Transverse colon (tissue), 4 donors: ENCODE measurements at regions not wholly inside any gene's neighbourhood (a gene's known extent, or its start where the extent isn't known, plus 50 kb on each side); places are given as distances from the start of the nearest gene placed in this dataset.

ENCODE experiments used
- DNase-seq: peaks from one replicate; pipeline ENCODE4 v3.0.0-alpha.2; 2019
- H3K27ac ChIP-seq, 4 donors: fragments of 200-600 bp; sonication (generic); 2 replicates each; pipeline ENCODE4 v1.5.1; 2016 to 2018; ENCODE audit warnings: inconsistent platforms in 4 of 4
- H3K27me3 ChIP-seq: fragments of 200-600 bp; sonication (generic); 2 replicates; pipeline ENCODE4 v1.5.1; 2017; ENCODE audit warnings: inconsistent platforms
- H3K36me3 ChIP-seq, 4 donors: fragments of 200-600 bp; sonication (generic); 2 replicates each; pipeline ENCODE4 v1.5.1; 2017 to 2019; ENCODE audit warnings: inconsistent platforms in 4 of 4
- H3K4me1 ChIP-seq, 4 donors: fragments of 200-600 bp; sonication (generic); 2 replicates each; pipeline ENCODE4 v1.5.1; 2017 to 2020; ENCODE audit warnings: inconsistent platforms in 4 of 4
- H3K4me3 ChIP-seq, 4 donors: fragments of 200-600 bp; sonication (generic); 1 replicate in 1 of 4; 2 replicates in 3 of 4; pipeline versions ENCODE4 v1.5.1 to v1.6.1; 2017 to 2019; ENCODE audit warnings: inconsistent platforms in 4 of 4
- H3K9me3 ChIP-seq, 2 donors: fragments of 200-600 bp; sonication (generic); 2 replicates each; pipeline ENCODE4 v1.5.1; 2017 to 2019; ENCODE audit warnings: inconsistent platforms in 2 of 2
- EP300 ChIP-seq: sonication (generic); formaldehyde crosslinking; IDR thresholded peaks from one replicate; pipeline ENCODE4 v1.6.1; 2017; ENCODE audit warnings: antibody characterized with exemption, low read depth
- POLR2A ChIP-seq: fragments of 450-650 bp; IDR thresholded peaks from one replicate; pipeline ENCODE4 v1.6.1; 2016; ENCODE audit warnings: antibody characterized with exemption, mild to moderate bottlenecking, moderate library complexity
- POLR2AphosphoS5 ChIP-seq, 3 donors: sonication (generic); formaldehyde crosslinking; IDR thresholded peaks; one replicate each; pipeline ENCODE4 v1.6.1; 2016; ENCODE audit warnings: antibody characterized with exemption in 3 of 3
- WGBS, 2 donors: methylation state at CpG; one replicate each; pipeline ENCODE4 v1.1.5; 2018; ENCODE audit warnings: low coverage in 1 of 2; 5-methylcytosine and 5-hydroxymethylcytosine counted together
- in situ Hi-C, 4 donors: fragments of 200-750 bp; cut with MboI; loops; one replicate each; pipeline versions ENCODE4 v1.15.0 to v1.15.1; 2017; ENCODE audit warnings: low sequenced_read_pairs in 3 of 4, low pct_ligation_motif_present in 1 of 4, low pct_unique_long_range_greater_than_20kb in 1 of 4
- intact Hi-C: fragments of 100-400 bp; cut with DNase I; formaldehyde crosslinking; loops from one replicate; pipeline ENCODE4 v1.15.1; 2023; ENCODE audit warnings: low total_unique reads
- TF ChIP-seq, protein P1 (sequence below), 5 experiments: fragments of 200-600 bp in 3 of 5; fragments of 450-650 bp in 2 of 5; sonication (generic) in 3 of 5; IDR thresholded peaks; 1 replicate in 2 of 5; 2 replicates in 3 of 5; pipeline ENCODE4 v1.5.1; 2016 to 2017; ENCODE audit warnings: antibody characterized with exemption in 5 of 5, inconsistent platforms in 3 of 5, mild to moderate bottlenecking in 2 of 5, moderate library complexity in 1 of 5

DNA sequence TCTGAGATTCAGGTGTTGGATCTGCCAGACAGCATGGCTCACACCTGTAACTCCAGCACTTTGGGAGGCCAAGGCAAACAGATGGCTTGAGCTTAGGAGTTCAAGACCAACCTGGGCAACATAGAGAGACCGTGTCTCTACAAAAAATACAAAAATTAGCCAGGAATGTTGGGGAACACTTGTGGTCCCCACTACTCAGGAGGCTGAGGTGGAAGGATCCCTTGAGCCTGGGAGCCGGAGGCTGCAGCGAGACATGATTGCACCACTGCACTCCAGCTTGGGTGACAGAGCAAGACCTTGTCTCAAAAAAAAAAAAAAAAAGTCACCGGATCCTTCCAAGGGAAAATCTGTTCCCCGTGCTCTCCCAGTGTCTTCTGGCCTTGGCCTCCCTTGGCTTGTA, 109.2 kb downstream of the IRS2 start:
- H3K4me1 ChIP-seq, result peaks cover 0 to 4% (median 0%) of the 10 kb centered on the region in 4 donors
- in situ Hi-C loops (no loop called here), intact Hi-C loops (no loop called here)
- no peaks in the 10 kb centered on the region for H3K36me3 ChIP-seq
- WGBS, 2 donors, result 88 to 93% methylated on average over 3 to 5 of the region's 5 CpGs
- H3K4me3 ChIP-seq, result no peak overlapping the region
- no peak overlapping the region for H3K27ac ChIP-seq
- DNase-seq, result no peak
- no peaks in the 10 kb centered on the region for H3K9me3 ChIP-seq
- TF ChIP-seq, protein P1, sequence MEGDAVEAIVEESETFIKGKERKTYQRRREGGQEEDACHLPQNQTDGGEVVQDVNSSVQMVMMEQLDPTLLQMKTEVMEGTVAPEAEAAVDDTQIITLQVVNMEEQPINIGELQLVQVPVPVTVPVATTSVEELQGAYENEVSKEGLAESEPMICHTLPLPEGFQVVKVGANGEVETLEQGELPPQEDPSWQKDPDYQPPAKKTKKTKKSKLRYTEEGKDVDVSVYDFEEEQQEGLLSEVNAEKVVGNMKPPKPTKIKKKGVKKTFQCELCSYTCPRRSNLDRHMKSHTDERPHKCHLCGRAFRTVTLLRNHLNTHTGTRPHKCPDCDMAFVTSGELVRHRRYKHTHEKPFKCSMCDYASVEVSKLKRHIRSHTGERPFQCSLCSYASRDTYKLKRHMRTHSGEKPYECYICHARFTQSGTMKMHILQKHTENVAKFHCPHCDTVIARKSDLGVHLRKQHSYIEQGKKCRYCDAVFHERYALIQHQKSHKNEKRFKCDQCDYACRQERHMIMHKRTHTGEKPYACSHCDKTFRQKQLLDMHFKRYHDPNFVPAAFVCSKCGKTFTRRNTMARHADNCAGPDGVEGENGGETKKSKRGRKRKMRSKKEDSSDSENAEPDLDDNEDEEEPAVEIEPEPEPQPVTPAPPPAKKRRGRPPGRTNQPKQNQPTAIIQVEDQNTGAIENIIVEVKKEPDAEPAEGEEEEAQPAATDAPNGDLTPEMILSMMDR (IDR thresholded peaks at IDR 0.05), result no peak
- H3K27me3 ChIP-seq, result no peaks in the 10 kb centered on the region

DNA sequence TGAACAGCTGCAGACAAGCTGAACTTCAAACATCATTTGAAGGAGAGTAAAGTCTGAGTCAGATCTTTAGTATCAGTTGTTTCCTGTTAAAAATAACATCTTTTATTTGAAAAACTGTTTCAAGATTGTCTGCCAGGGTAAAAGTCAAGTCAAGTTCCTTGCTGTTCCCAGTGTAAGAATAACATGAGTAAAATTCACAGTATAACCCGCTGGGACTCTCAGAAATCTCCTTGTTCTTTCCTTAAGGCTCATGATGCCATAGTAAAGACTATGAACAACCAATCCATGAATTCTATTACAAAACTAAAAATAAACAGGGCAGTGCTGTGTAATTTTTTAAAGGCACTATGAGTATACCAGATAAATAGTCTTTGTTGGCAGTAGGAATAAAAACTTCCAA, 112.9 kb downstream of the IRS2 start:
- intact Hi-C loops (no loop called here), in situ Hi-C loops (no loop called here)
- Histone ChIP-seq H3K36me3 (no peaks in the 10 kb centered on the region), H3K9me3 (no peaks in the 10 kb centered on the region), H3K27me3 (no peaks in the 10 kb centered on the region), H3K4me1 (peaks cover 0 to 4% (median 0%) of the 10 kb centered on the region in 4 donors), H3K27ac (no peak overlapping the region), H3K4me3 (no peak overlapping the region)
- TF ChIP-seq POLR2AphosphoS5 (IDR thresholded peaks at IDR 0.05), result no peak
- TF ChIP-seq, protein P1 (IDR thresholded peaks at IDR 0.05), result no peak
- no peak for TF ChIP-seq POLR2A
- TF ChIP-seq EP300, result no peak
- 75 to 77% methylated on average over 1 of the region's 1 CpG for WGBS, 2 donors
- no peak for DNase-seq

DNA sequence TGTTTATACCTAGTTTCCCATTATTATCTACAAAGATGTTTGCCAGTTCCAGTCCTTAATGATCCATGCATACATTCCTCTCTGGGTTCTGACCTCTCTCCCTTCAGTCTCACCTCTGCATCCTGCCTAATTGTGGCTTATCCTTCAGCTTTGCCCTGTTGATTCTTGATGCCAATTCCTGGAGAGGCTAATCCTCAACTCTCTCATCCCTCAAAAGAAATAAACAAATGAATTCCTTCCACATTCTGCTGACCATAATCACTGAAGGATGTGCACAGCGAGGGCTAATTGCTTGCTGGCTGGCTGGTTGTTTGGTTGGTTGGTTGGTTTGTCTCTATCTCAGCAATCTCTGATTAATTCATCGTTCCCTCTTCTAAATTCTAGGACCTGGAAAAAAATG, 113.8 kb downstream of the IRS2 start:
- Histone ChIP-seq H3K36me3 (no peaks in the 10 kb centered on the region), H3K4me3 (no peak overlapping the region), H3K27me3 (no peaks in the 10 kb centered on the region), H3K9me3 (no peaks in the 10 kb centered on the region), H3K4me1 (peaks cover 0 to 4% (median 0%) of the 10 kb centered on the region in 4 donors), H3K27ac (no peak overlapping the region)
- in situ Hi-C loops (no loop called here), intact Hi-C loops (no loop called here)
- WGBS, 2 donors, result 58% methylated on average over 2 of the region's 2 CpGs; no CpG with 5 or more reads in 1 of the 2 donors
- DNase-seq, result no peak
- TF ChIP-seq, protein P1 (IDR thresholded peaks at IDR 0.05), result no peak
- TF ChIP-seq POLR2A (no peak), EP300 (no peak), POLR2AphosphoS5 (IDR thresholded peaks at IDR 0.05) (no peak)

DNA sequence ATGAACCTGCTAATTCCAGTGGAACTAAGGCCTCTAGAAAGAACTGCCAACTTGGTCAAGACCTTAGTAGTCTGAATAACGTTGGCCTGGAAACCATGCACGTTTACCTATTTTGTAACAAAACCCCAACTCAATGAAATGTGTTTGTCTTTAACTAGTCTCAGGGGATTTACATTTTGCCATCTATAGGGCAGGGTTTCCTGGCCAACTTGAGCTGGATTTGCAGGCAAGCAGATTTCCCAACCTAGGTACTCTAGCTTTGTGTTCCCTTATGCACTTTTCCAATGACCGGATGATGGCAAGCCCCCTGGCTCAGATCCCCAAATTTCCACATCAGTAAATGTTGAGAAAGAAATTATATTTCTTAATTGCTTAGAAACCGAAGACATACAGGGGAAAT, 114.5 kb downstream of the IRS2 start:
- H3K27ac ChIP-seq, result no peak overlapping the region
- WGBS, 2 donors, result 67 to 73% methylated on average over 2 to 4 of the region's 4 CpGs
- intact Hi-C loops (no loop called here), in situ Hi-C loops (no loop called here)
- no peaks in the 10 kb centered on the region for H3K36me3 ChIP-seq
- no peaks in the 10 kb centered on the region for H3K9me3 ChIP-seq
- no peak for TF ChIP-seq EP300
- no peak for TF ChIP-seq POLR2AphosphoS5 (IDR thresholded peaks at IDR 0.05)
- no peak for TF ChIP-seq POLR2A
- TF ChIP-seq, protein P1 (IDR thresholded peaks at IDR 0.05), result no peak
- peaks cover 0 to 4% (median 0%) of the 10 kb centered on the region in 4 donors for H3K4me1 ChIP-seq
- H3K27me3 ChIP-seq, result no peaks in the 10 kb centered on the region
- no peak for DNase-seq
- no peak overlapping the region for H3K4me3 ChIP-seq
